GM23248 (cell line): ENCODE measurements at regions not wholly inside any gene's neighbourhood (a gene's known extent, or its start where the extent isn't known, plus 50 kb on each side); places are given as distances from the start of the nearest gene placed in this dataset.

ENCODE experiments used
- DNase-seq: peaks from one replicate; pipeline ENCODE4 v3.0.0-alpha.2; 2015
- H2AFZ ChIP-seq: fragments of 200-600 bp; sonication (generic); 2 replicates; pipeline ENCODE4 v1.6.1; 2016; ENCODE audit warnings: antibody characterized with exemption
- H3F3A ChIP-seq: fragments of 200-600 bp; sonication (generic); 2 replicates; pipeline ENCODE4 v1.6.1; 2016; ENCODE audit warnings: mild to moderate bottlenecking, antibody characterized with exemption, mixed run types; ENCODE audit not compliant: insufficient read depth
- H3K27ac ChIP-seq: fragments of 200-600 bp; sonication (generic); 2 replicates; pipeline ENCODE4 v1.5.1; 2016; ENCODE audit warnings: mild to moderate bottlenecking
- H3K27me3 ChIP-seq: fragments of 200-600 bp; sonication (generic); replicated peaks from 2 replicates; pipeline ENCODE4 v1.6.1; 2016; ENCODE audit warnings: mild to moderate bottlenecking; ENCODE audit not compliant: insufficient read depth
- H3K36me3 ChIP-seq: fragments of 200-600 bp; sonication (generic); 2 replicates; pipeline ENCODE4 v1.6.1; 2016; ENCODE audit warnings: low read depth, mild to moderate bottlenecking
- H3K4me1 ChIP-seq: fragments of 200-600 bp; sonication (generic); 2 replicates; pipeline ENCODE4 v1.6.1; 2016; ENCODE audit warnings: mild to moderate bottlenecking; ENCODE audit not compliant: insufficient read depth
- H3K4me2 ChIP-seq: fragments of 200-600 bp; sonication (generic); one replicate; pipeline ENCODE4 v1.6.1; 2016; ENCODE audit warnings: mild to moderate bottlenecking; ENCODE audit not compliant: unreplicated experiment
- H3K4me3 ChIP-seq: fragments of 200-600 bp; sonication (generic); 2 replicates; pipeline ENCODE4 v1.5.1; 2016; ENCODE audit warnings: mild to moderate bottlenecking
- H3K79me2 ChIP-seq: fragments of 200-600 bp; sonication (generic); 2 replicates; pipeline ENCODE4 v1.6.1; 2016; ENCODE audit warnings: mild to moderate bottlenecking; ENCODE audit not compliant: insufficient read depth
- H3K9ac ChIP-seq: fragments of 200-600 bp; sonication (generic); 2 replicates; pipeline ENCODE4 v1.6.1; 2016; ENCODE audit warnings: mild to moderate bottlenecking
- H3K9me2 ChIP-seq: fragments of 200-600 bp; sonication (generic); 2 replicates; pipeline ENCODE4 v1.6.1; 2016; ENCODE audit warnings: mixed run types, mild to moderate bottlenecking, moderate library complexity; ENCODE audit not compliant: insufficient read depth
- H3K9me3 ChIP-seq: fragments of 200-600 bp; sonication (generic); one replicate; pipeline ENCODE4 v1.6.1; 2017; ENCODE audit warnings: low read depth
- H4K20me1 ChIP-seq: fragments of 200-600 bp; sonication (generic); 2 replicates; pipeline ENCODE4 v1.6.0; 2016; ENCODE audit not compliant: insufficient read depth
- EZH2 ChIP-seq: fragments of 200-600 bp; sonication (generic); IDR thresholded peaks from 2 replicates; pipeline ENCODE4 v1.6.1; 2018; ENCODE audit warnings: antibody characterized with exemption, mild to moderate bottlenecking; ENCODE audit not compliant: insufficient read depth, poor library complexity, severe bottlenecking
- EZH2phosphoT487 ChIP-seq: fragments of 200-600 bp; sonication (generic); IDR thresholded peaks from 2 replicates; pipeline ENCODE4 v1.6.1; 2018; ENCODE audit warnings: antibody characterized with exemption, moderate library complexity, mild to moderate bottlenecking, low read depth; ENCODE audit not compliant: insufficient read depth
- WGBS, 2 experiments: methylation state at CpG; one replicate each; pipeline ENCODE4 v1.1.6; 2015 to 2017; ENCODE audit warnings: low lambda C conversion rate in 2 of 2, low coverage in 1 of 2; ENCODE audit errors: missing lambda C conversion rate in 2 of 2; 5-methylcytosine and 5-hydroxymethylcytosine counted together
- in situ Hi-C: fragments of 300-500 bp; cut with MboI; formaldehyde crosslinking; loops from 2 replicates; pipeline ENCODE4 v1.15.0; 2020

DNA sequence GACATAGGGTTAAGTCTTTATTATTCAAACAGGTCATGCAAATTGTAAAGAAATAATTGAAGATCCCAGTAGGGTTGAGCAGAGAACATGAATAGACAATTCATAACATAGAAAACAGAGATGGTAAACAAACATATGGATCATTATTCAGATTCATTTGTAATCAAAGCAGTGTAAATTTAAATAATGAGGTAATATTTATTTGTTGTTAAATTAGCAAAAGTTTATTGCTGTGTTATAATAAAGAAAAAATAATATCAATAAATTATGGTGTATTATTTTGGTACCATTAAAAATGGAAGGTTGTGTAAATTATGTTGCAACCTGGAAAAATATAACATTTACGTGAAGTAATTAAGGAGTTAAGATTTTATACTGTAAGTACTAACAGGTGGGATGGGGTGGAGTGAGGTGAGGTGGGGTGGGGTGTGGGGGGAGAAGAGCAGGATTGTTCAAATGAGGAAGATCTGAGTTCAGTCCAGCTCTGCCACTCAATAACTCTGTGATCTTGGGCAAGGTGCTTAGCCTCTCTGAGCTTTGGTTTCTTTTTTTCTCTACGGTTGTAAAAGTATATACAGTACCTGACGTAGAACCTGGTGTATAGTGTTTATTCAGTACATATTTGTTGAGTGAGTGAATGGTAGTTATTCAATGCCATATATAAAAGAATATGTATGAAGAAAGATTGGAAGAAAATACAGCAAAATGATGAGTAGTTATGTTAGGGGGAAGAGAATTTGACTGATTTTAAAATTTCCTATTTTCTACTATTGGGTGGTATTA is 140.3 kb upstream of the KIF26B start:
- Histone ChIP-seq H2AFZ (no peak overlapping the region), H3F3A (no peaks in the 10 kb centered on the region), H3K9me3 (no peaks in the 10 kb centered on the region), H3K4me2 (no peak overlapping the region), H3K79me2 (no peaks in the 10 kb centered on the region), H3K4me3 (no peak overlapping the region), H3K27ac (no peak overlapping the region), H3K36me3 (no peaks in the 10 kb centered on the region), H3K9ac (no peak overlapping the region), H3K9me2 (no peaks in the 10 kb centered on the region), H4K20me1 (no peaks in the 10 kb centered on the region), H3K4me1 (no peaks in the 10 kb centered on the region), H3K27me3 (no peaks in the 10 kb centered on the region)
- no peak for DNase-seq
- TF ChIP-seq EZH2phosphoT487 (no peak), EZH2 (no peak)
- in situ Hi-C loops, result no loop called here
- WGBS, 2 experiments, result 95 to 96% methylated on average over 3 of the region's 3 CpGs

GRCh38 chr1:245010018-245010614 is 144.7 kb upstream of the KIF26B start:
- Histone ChIP-seq H3K4me1 (no peaks in the 10 kb centered on the region), H3K36me3 (no peaks in the 10 kb centered on the region), H3K79me2 (no peaks in the 10 kb centered on the region), H3K9ac (no peak overlapping the region), H3F3A (no peaks in the 10 kb centered on the region), H3K9me2 (no peaks in the 10 kb centered on the region), H3K4me2 (no peak overlapping the region), H3K27me3 (no peaks in the 10 kb centered on the region), H3K4me3 (no peak overlapping the region), H4K20me1 (no peaks in the 10 kb centered on the region; the same call in 1 of the 2 replicates), H3K27ac (no peak overlapping the region), H2AFZ (no peak overlapping the region), H3K9me3 (no peaks in the 10 kb centered on the region)
- DNase-seq, result no peak
- 96 to 97% methylated on average over 8 of the region's 8 CpGs for WGBS, 2 experiments
- in situ Hi-C loops, result no loop called here
- TF ChIP-seq EZH2 (no peak), EZH2phosphoT487 (no peak)

GRCh38 chr1:245008761-245009160 is 144.4 kb upstream of the HNRNPU start:
- Histone ChIP-seq H3K27ac (no peak overlapping the region), H4K20me1 (no peaks in the 10 kb centered on the region; the same call in 1 of the 2 replicates), H3K79me2 (no peaks in the 10 kb centered on the region), H3K4me2 (no peak overlapping the region), H3K4me1 (no peaks in the 10 kb centered on the region), H3K27me3 (no peaks in the 10 kb centered on the region), H3K4me3 (no peak overlapping the region), H3K9ac (no peak overlapping the region), H3K9me3 (no peaks in the 10 kb centered on the region), H3F3A (no peaks in the 10 kb centered on the region), H3K9me2 (no peaks in the 10 kb centered on the region), H3K36me3 (no peaks in the 10 kb centered on the region), H2AFZ (no peak overlapping the region)
- 82 to 94% methylated on average over 3 to 5 of the region's 5 CpGs for WGBS, 2 experiments
- TF ChIP-seq EZH2phosphoT487, result no peak
- no peak for TF ChIP-seq EZH2
- DNase-seq, result no peak
- in situ Hi-C loops, result no loop called here

DNA sequence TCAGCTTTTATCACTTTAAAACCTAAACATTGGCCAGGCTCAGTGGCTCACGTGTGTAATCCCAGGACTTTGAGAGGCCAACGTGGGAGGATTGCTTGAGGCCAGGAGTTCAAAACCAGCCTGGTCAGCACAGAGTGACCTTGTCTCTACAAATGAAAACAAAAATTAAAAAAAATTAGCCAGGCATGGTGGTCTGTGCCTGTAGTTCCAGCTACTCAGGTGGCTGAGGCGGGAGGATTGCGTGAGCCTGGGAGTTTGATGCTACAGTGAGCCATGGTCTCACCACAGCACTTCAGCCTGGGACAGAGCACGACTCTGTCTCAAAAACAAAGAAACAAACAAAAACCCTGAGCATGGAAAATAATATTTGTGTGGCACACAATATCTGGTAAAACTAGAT is 143.5 kb upstream of the HNRNPU start:
- H2AFZ ChIP-seq, result no peak overlapping the region
- no peaks in the 10 kb centered on the region for H3K36me3 ChIP-seq
- 87 to 92% methylated on average over 5 of the region's 5 CpGs for WGBS, 2 experiments
- H3K27me3 ChIP-seq, result no peaks in the 10 kb centered on the region
- H3K4me1 ChIP-seq, result no peaks in the 10 kb centered on the region
- no peak overlapping the region for H3K4me3 ChIP-seq
- TF ChIP-seq EZH2phosphoT487 (no peak), EZH2 (no peak)
- H4K20me1 ChIP-seq, result no peaks in the 10 kb centered on the region; the same call in 1 of the 2 replicates
- DNase-seq, result no peak
- H3K9ac ChIP-seq, result no peak overlapping the region
- H3K4me2 ChIP-seq, result no peak overlapping the region
- H3F3A ChIP-seq, result no peaks in the 10 kb centered on the region
- no peaks in the 10 kb centered on the region for H3K9me3 ChIP-seq
- no peaks in the 10 kb centered on the region for H3K9me2 ChIP-seq
- in situ Hi-C loops, result no loop called here
- H3K27ac ChIP-seq, result no peak overlapping the region
- H3K79me2 ChIP-seq, result no peaks in the 10 kb centered on the region
